Stimulated activated naive CD4-positive, alpha-beta T cell treated with Interleukin-2 at 50 U/mL for 16 hours (primary cell): ENCODE measurements at regions not wholly inside any gene's neighbourhood (a gene's known extent, or its start where the extent isn't known, plus 50 kb on each side); places are given as distances from the start of the nearest gene placed in this dataset.

Experiments
- DNase-seq: peaks from one replicate; lab custom pipeline; 2025; lab: John Stamatoyannopoulos, UW

DNA sequence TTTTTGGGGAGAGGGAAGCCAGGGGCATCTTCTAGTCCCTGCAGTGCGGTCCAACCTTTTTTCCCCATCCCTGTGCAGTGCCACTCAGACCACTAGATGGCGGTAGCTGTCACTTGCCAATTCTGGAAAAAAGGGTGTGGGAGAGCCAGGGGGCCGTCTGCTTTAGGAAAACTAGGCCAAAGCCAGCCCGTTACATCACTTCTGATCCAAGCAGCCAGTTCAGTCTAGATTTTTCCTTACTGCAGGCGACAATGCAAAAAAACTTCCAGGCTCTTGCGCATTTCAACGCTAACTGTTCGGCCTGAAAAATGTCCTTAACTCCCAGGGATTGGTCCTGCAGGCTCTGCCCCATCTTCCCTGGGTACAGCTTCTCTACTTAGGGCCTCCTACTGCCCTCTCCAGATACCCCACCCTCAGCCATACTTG lies 69.2 kb upstream of the CES5A start:
- peak; percentile 34 for DNase-seq

DNA sequence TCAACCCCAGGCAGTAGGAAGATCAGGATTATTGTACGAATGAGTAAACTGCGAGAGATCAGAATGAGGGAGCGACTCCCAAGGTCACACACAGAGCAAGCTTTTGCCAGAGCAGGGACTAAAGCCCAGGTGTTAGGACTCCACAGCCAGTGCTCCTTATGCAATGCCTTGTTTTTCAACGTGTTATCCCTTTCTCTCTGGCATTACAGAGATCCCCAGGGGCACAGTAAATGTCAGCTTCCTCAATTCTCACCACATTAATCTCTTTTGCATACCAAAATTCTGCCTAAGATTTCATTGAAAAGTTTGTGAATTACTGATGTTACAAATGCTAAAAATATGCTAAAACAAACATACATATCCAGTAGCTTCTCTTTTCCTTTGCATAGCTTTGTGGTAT lies 68.1 kb upstream of the CES5A start:
- DNase-seq: no peak

GRCh38 chr16:55942821-55943220 lies 67.6 kb upstream of the CES5A start:
- no peak for DNase-seq

DNA sequence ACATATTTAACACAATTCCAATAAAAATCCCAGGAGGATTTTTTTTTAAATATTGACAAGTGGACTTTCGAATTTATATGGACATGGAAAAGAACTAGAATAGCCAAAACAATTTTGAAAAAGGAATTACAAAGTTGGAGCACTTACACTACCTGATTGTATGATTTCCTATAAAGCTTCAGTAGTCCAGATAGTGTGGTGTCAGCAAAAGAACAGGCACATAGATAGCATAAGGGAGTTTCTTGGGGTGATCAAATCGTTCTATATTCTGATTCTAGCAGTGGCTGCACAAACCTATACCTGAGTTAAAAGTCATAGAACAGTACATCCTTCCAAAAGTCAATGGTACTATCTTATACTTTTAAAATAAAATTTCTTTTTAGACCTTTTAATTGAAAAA lies 66.4 kb upstream of the CES5A start:
- DNase-seq: no peak

DNA sequence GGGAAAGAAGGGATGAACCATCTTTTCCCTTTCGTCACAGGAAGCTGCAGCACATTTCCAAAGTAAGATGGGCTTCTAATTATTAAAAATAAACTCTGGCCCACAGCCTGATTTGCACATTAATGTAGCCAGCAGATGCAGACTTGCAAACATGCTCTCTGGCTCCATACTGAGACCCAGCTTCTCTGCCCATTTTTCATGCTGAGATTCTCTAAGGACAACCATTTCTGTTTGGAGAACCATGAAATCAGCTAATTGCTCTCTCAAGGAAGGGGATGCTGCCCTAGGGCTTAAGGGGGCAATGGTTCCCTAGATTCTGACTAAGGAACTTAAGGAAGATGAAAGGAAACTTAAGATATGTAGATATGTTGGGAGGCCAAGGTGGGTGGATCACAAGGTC lies 63.0 kb upstream of the CES5A start:
- DNase-seq: no peak

DNA sequence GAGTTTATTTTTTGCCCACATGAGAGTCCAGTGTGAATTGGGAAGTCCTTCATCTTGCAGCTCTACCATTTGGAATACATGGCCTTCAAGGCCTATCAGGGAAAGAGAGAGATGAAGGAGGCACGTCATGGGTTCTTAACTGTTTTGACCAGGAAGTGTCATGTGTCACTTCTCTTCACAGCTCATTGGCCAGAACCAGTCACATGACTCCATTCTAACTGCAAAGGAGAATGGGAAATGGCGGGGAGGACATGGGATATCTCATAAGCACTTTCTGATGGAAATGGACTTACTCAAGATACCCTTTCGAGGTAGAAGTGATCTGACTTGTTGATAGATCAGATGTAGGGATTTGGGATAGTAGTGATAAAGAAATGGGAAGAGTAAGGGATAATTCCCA lies 57.9 kb upstream of the CES5A start:
- no peak for DNase-seq

- DNase-seq: no peak
These were observed 54.9 kb upstream of the CES5A start for GRCh38 chr16:55930036-55930435.

GRCh38 chr16:55929181-55929580 lies 54.0 kb upstream of the CES5A start:
- DNase-seq: no peak

DNA sequence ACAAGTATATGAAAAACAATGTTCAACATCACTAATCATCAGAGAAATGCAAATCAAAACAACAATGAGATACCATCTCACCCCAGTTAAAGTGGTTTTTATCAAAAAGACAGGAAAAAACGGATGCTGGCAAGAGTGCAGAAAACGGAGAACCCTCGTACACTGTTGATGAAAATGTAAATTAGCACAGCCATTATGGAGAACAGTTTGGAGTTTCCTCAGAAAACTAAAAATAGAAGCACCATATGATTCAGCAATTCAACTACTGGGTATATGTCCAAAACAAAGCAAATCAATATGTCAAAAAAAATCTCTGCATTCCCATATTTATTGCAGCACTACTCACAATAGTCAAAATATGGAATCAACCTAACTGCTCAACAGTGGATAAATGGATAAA lies 50.1 kb upstream of the CES5A start:
- DNase-seq: no peak
